Testis (tissue), 2 donors: ENCODE measurements at regions not wholly inside any gene's neighbourhood (a gene's known extent, or its start where the extent isn't known, plus 50 kb on each side); places are given as distances from the start of the nearest gene placed in this dataset.

ENCODE experiments used
- DNase-seq: peaks from one replicate; pipeline ENCODE4 v3.0.0-alpha.2; 2019
- H3K27ac ChIP-seq, 2 donors: fragments of 200-600 bp; sonication (generic); one replicate each; pipeline ENCODE4 v1.5.1; 2019
- H3K27me3 ChIP-seq: fragments of 200-600 bp; sonication (generic); one replicate; pipeline ENCODE4 v1.5.1; 2019
- H3K36me3 ChIP-seq: fragments of 200-600 bp; sonication (generic); one replicate; pipeline ENCODE4 v1.5.1; 2017; ENCODE audit warnings: low read depth; ENCODE audit errors: missing control alignments
- H3K4me1 ChIP-seq: fragments of 200-600 bp; sonication (generic); one replicate; pipeline ENCODE4 v1.5.1; 2019
- H3K4me3 ChIP-seq, 2 donors: fragments of 200-600 bp; sonication (generic); one replicate each; pipeline ENCODE4 v1.5.1; 2017 to 2019
- H3K9me3 ChIP-seq: fragments of 200-600 bp; sonication (generic); one replicate; pipeline ENCODE4 v1.5.1; 2017
- CTCF ChIP-seq, 3 experiments: fragments of 450-650 bp in 2 of 3; fragments of 200-600 bp in 1 of 3; sonication (generic) in 1 of 3; IDR thresholded peaks; one replicate each; pipeline ENCODE4 v1.5.1; 2016 to 2019; ENCODE audit warnings: antibody characterized with exemption in 3 of 3, mild to moderate bottlenecking in 2 of 3, moderate library complexity in 1 of 3
- POLR2A ChIP-seq: fragments of 450-650 bp; IDR thresholded peaks from one replicate; pipeline ENCODE4 v1.6.1; 2017; ENCODE audit warnings: antibody characterized with exemption, mild to moderate bottlenecking, moderate library complexity
- WGBS, 2 donors: methylation state at CpG; one replicate each; pipeline ENCODE4 v1.1.5; 2018; 5-methylcytosine and 5-hydroxymethylcytosine counted together
- intact Hi-C: fragments of 100-400 bp; cut with DNase I; formaldehyde crosslinking; loops from one replicate; pipeline ENCODE4 v1.15.1; 2023; ENCODE audit warnings: low total_unique reads

- no peaks in the 10 kb centered on the region for H3K27me3 ChIP-seq
- intact Hi-C loops = no loop called here
- peaks cover 28% of the 10 kb centered on the region for H3K4me1 ChIP-seq
- 96 to 100% methylated on average over 2 of the region's 2 CpGs for WGBS, 2 donors
- H3K9me3 ChIP-seq = no peaks in the 10 kb centered on the region
- DNase-seq = no peak
- TF ChIP-seq CTCF (IDR thresholded peaks at IDR 0.05) (no peak), POLR2A (no peak)
- no peaks in the 10 kb centered on the region for H3K36me3 ChIP-seq
- no peak overlapping the region for H3K4me3 ChIP-seq
- H3K27ac ChIP-seq = no peak overlapping the region
Observed at GRCh38 chr2:38176619-38177021, 100.7 kb upstream of the CYP1B1 start.

GRCh38 chr2:38174646-38175423, 98.9 kb upstream of the CYP1B1 start:
- Histone ChIP-seq H3K36me3 (no peaks in the 10 kb centered on the region), H3K4me3 (no peak overlapping the region), H3K27ac (no peak overlapping the region), H3K27me3 (no peaks in the 10 kb centered on the region), H3K4me1 (peaks cover 25% of the 10 kb centered on the region), H3K9me3 (no peaks in the 10 kb centered on the region)
- intact Hi-C loops = no loop called here
- TF ChIP-seq POLR2A = no peak
- no peak for TF ChIP-seq CTCF (IDR thresholded peaks at IDR 0.05)
- WGBS, 2 donors = 68 to 81% methylated on average over 7 of the region's 7 CpGs
- DNase-seq = no peak

GRCh38 chr2:38174131-38174530, 98.2 kb upstream of the CYP1B1 start:
- H3K27ac ChIP-seq = no peak overlapping the region

GRCh38 chr2:38173683-38174082, 97.7 kb upstream of the CYP1B1 start:
- H3K27me3 ChIP-seq = no peaks in the 10 kb centered on the region
- H3K36me3 ChIP-seq = no peaks in the 10 kb centered on the region
- no peak for TF ChIP-seq CTCF (IDR thresholded peaks at IDR 0.05)
- TF ChIP-seq POLR2A = no peak
- no peaks in the 10 kb centered on the region for H3K9me3 ChIP-seq
- 52 to 61% methylated on average over 4 of the region's 4 CpGs for WGBS, 2 donors
- DNase-seq = no peak
- intact Hi-C loops = no loop called here
- H3K4me3 ChIP-seq = no peak overlapping the region
- peaks cover 13% of the 10 kb centered on the region for H3K4me1 ChIP-seq
- H3K27ac ChIP-seq = no peak overlapping the region

More at GRCh38 chr2:38174131-38174530, 98.2 kb upstream of the CYP1B1 start:
- H3K4me3 ChIP-seq = no peak overlapping the region
- H3K27me3 ChIP-seq = no peaks in the 10 kb centered on the region
- intact Hi-C loops = no loop called here
- no peak for TF ChIP-seq CTCF (IDR thresholded peaks at IDR 0.05)
- H3K4me1 ChIP-seq = peaks cover 18% of the 10 kb centered on the region
- WGBS, 2 donors = 87 to 93% methylated on average over 2 of the region's 2 CpGs
- DNase-seq = no peak
- no peaks in the 10 kb centered on the region for H3K9me3 ChIP-seq
- H3K36me3 ChIP-seq = no peaks in the 10 kb centered on the region
